ENCODE measurements at regions not wholly inside any gene's neighbourhood (a gene's known extent, or its start where the extent isn't known, plus 50 kb on each side); places are given as distances from the start of the nearest gene placed in this dataset.

- TF ChIP-seq POLR2A (IDR thresholded peaks at IDR 0.05) = no peak
- TF ChIP-seq CTCF (IDR thresholded peaks at IDR 0.05) = no peak
These were observed 65.1 kb upstream of the MED9 start for GRCh38 chr17:17411692-17412091.
